ENCODE measurements at regions not wholly inside any gene's neighbourhood (a gene's known extent, or its start where the extent isn't known, plus 50 kb on each side); places are given as distances from the start of the nearest gene placed in this dataset.
"Not testable (repeated sequence)": the region's sequence is repeated elsewhere in the genome, so short reads cannot be mapped to it uniquely, and the experiment has no call there.

GRCh38 chr1:67909776-67910175 is 76.5 kb upstream of the GNG12 start:
- CTCF ChIA-PET, result no interaction called here
- no TSS peak for BruUV-seq (replicated peaks)
- Mint-ChIP-seq H3K9me3 (ENCODE audit: low read depth, unreplicated experiment) (no peaks in the 10 kb centered on the region), H3K4me3 (ENCODE audit: low read depth, unreplicated experiment) (no peak overlapping the region), H3K27ac (ENCODE audit: unreplicated experiment) (no peak overlapping the region), H3K36me3 (ENCODE audit: insufficient read depth, unreplicated experiment) (no peaks in the 10 kb centered on the region), H3K27me3 (ENCODE audit: unreplicated experiment) (no peaks in the 10 kb centered on the region), H3K4me1 (ENCODE audit: low read depth, unreplicated experiment) (peaks cover 10% of the 10 kb centered on the region)
- intact Hi-C loops (cut with micrococcal nuclease; ENCODE audit: unreplicated experiment), result no loop called here
- no peak for TF ChIP-seq CTCF (IDR thresholded peaks at IDR 0.05; ENCODE audit: unreplicated experiment)
- DNase-seq, result no peak

GRCh38 chr1:67908250-67908936 is 75.1 kb upstream of the GNG12 start:
- no peaks in the 10 kb centered on the region for H3K36me3 Mint-ChIP-seq (ENCODE audit: insufficient read depth, unreplicated experiment)
- BruUV-seq (replicated peaks), result no TSS peak
- DNase-seq, result no peak
- no peak overlapping the region for H3K27ac Mint-ChIP-seq (ENCODE audit: unreplicated experiment)
- H3K4me1 Mint-ChIP-seq (ENCODE audit: low read depth, unreplicated experiment), result peaks cover 10% of the 10 kb centered on the region
- CTCF ChIA-PET, result interaction anchor here (0.5 to 2.0 kb wide), 2 partner anchors 11 to 771 kb away, joined by 3 to 5 read pairs; no protein-coding TSS in a partner anchor
- no peaks in the 10 kb centered on the region for H3K27me3 Mint-ChIP-seq (ENCODE audit: unreplicated experiment)
- intact Hi-C loops (cut with micrococcal nuclease; ENCODE audit: unreplicated experiment), result no loop called here
- no peak overlapping the region for H3K4me3 Mint-ChIP-seq (ENCODE audit: low read depth, unreplicated experiment)
- no peak for TF ChIP-seq CTCF (IDR thresholded peaks at IDR 0.05; ENCODE audit: unreplicated experiment)
- peaks cover 2% of the 10 kb centered on the region for H3K9me3 Mint-ChIP-seq (ENCODE audit: low read depth, unreplicated experiment)

- DNase-seq; intact Hi-C loops (cut with micrococcal nuclease; ENCODE audit: unreplicated experiment): not testable (repeated sequence)
Observed at GRCh38 chr1:67907467-67907866, 74.2 kb upstream of the GNG12 start.

GRCh38 chr1:67906015-67906414 is 72.7 kb upstream of the GNG12 start:
- not testable (repeated sequence) for H3K9me3 Mint-ChIP-seq (ENCODE audit: low read depth, unreplicated experiment); H3K36me3 Mint-ChIP-seq (ENCODE audit: insufficient read depth, unreplicated experiment); H3K27ac Mint-ChIP-seq (ENCODE audit: unreplicated experiment)

More at GRCh38 chr1:67907467-67907866, 74.2 kb upstream of the GNG12 start:
- CTCF ChIA-PET, result interaction anchor here (0.8 to 2.0 kb wide), 2 partner anchors 10 to 24 kb away, joined by 3 to 5 read pairs; no protein-coding TSS in a partner anchor
- not testable (repeated sequence) for BruUV-seq (replicated peaks); H3K36me3 Mint-ChIP-seq (ENCODE audit: insufficient read depth, unreplicated experiment); H3K4me3 Mint-ChIP-seq (ENCODE audit: low read depth, unreplicated experiment); H3K27me3 Mint-ChIP-seq (ENCODE audit: unreplicated experiment); H3K27ac Mint-ChIP-seq (ENCODE audit: unreplicated experiment); H3K9me3 Mint-ChIP-seq (ENCODE audit: low read depth, unreplicated experiment)
- peaks cover 10% of the 10 kb centered on the region for H3K4me1 Mint-ChIP-seq (ENCODE audit: low read depth, unreplicated experiment)

GRCh38 chr1:67902546-67903223 is 69.4 kb upstream of the GNG12 start:
- H3K9me3 Mint-ChIP-seq (ENCODE audit: low read depth, unreplicated experiment); H3K27me3 Mint-ChIP-seq (ENCODE audit: unreplicated experiment); CTCF ChIA-PET: not testable (repeated sequence)

More at GRCh38 chr1:67906015-67906414, 72.7 kb upstream of the GNG12 start:
- peaks cover 10% of the 10 kb centered on the region for H3K4me1 Mint-ChIP-seq (ENCODE audit: low read depth, unreplicated experiment)
- BruUV-seq (replicated peaks); CTCF ChIA-PET; H3K4me3 Mint-ChIP-seq (ENCODE audit: low read depth, unreplicated experiment); DNase-seq; intact Hi-C loops (cut with micrococcal nuclease; ENCODE audit: unreplicated experiment); H3K27me3 Mint-ChIP-seq (ENCODE audit: unreplicated experiment): not testable (repeated sequence)

More at GRCh38 chr1:67902546-67903223, 69.4 kb upstream of the GNG12 start:
- intact Hi-C loops (cut with micrococcal nuclease; ENCODE audit: unreplicated experiment); H3K27ac Mint-ChIP-seq (ENCODE audit: unreplicated experiment); H3K4me3 Mint-ChIP-seq (ENCODE audit: low read depth, unreplicated experiment); DNase-seq; BruUV-seq (replicated peaks): not testable (repeated sequence)
- Mint-ChIP-seq H3K4me1 (ENCODE audit: low read depth, unreplicated experiment) (peaks cover 17% of the 10 kb centered on the region), H3K36me3 (ENCODE audit: insufficient read depth, unreplicated experiment) (peaks cover 10% of the 10 kb centered on the region)
